HCEC 1CT (cell line): ENCODE measurements at regions not wholly inside any gene's neighbourhood (a gene's known extent, or its start where the extent isn't known, plus 50 kb on each side); places are given as distances from the start of the nearest gene placed in this dataset.

ENCODE experiments used
- DNase-seq: peaks from one replicate; pipeline ENCODE4 v3.0.0-alpha.2; 2017

- DNase-seq, result no peak
Observed at GRCh38 chr9:108212184-108212583, 643.6 kb downstream of the ACTL7B start.

- no peak for DNase-seq
Observed at GRCh38 chr9:108211411-108211955, 644.3 kb downstream of the ACTL7B start.

- DNase-seq, result no peak
Observed at GRCh38 chr9:108209132-108209685, 646.6 kb downstream of the ACTL7B start.

DNA sequence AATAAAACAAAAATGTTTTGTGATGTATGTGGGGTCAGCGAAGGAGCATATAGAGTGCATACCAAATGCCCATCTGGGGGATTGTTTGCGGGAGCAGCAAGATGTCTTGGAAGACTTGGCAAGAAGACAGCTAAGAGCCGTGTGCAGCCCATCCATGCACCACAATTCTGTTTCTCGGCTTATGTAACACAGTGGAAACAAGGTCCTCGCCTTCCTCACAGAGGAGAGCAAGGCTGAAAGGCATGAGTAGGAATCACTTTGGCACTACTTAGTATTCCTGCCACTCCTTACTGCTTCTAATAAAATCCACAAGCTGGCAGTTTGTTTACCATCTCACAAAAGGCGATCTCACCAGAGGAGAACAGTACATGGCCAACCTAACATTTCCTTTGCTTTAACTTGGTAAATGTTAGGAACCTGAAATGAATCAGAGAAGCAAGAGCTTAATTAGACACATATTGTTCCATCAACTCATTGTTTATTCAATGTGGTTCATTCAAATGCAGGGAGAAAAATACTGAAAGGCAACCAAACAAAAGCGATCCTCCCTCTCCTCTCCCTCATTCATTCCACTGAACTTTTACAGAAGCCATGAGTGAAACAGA, 648.1 kb downstream of the ACTL7B start:
- no peak for DNase-seq

DNA sequence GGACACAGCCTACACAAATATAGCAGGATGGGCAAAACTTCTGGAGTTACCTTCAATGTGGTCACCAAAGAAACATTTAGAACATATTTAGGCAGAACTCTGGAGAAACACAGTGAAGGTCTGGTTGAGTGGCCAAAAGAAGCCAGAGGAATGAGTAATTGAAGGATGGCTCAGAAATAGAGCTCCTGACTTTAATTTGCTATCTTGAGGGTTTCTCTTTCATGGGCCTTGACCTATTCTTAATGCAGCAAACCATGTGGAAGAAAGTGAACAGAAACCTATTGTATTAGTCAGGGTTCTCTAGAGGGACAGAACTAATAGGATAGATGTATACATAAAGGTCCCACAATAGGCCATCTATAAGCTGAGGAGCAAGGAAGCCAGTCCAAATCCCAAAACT, 650.5 kb downstream of the ACTL7B start:
- no peak for DNase-seq

DNA sequence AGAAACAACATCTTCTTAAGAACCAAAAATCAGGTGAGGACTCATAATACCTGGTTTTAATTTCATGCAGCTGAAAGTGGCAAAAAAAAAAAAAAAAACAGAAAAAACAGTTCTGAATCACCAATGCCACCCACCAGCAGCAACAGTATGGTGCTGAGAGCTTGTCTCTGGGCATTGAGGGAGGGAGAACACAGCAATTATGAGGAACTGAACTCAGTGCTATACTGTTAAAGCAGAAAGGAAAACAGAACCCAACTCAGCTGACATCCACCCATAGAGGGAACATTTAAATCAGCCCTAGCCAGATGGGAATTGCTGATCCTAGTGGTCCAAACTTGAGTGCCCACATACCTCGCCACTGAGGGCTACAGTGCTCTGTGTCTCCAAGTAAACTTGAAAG, 657.9 kb downstream of the ACTL7B start:
- no peak for DNase-seq

GRCh38 chr9:108197008-108197365, 658.8 kb downstream of the ACTL7B start:
- no peak for DNase-seq

DNA sequence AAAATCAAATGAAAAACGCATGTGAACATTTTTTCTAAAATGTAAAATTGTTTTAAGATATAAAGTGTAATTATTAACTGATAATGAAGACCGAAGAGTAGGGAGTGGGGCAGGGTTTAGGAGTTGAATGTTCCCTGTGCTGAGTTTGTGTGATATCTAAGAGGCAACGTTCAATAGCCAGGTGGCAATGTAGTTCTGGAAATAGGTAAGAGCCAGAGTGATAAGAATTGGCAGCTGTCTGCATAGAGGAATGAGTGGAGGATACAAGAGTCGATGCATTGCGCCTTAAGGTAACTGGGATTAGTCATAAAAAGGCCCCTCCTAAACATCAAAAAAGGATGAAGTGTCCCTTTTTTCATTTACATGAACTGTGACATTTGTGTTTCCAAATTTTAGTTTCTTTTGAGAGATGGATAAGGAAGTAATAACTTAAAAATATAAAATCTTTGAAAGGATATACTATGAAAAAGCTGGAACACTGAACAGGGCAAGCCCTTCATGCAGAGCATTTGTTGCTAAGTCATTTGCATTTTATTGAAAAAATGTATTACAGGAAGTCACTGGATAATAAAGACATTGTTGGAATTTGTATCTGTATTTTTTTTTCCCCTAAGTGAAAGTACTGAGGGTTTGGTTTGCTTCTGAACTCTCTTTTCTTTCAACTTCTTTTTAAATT, 659.3 kb downstream of the ACTL7B start:
- no peak for DNase-seq

DNA sequence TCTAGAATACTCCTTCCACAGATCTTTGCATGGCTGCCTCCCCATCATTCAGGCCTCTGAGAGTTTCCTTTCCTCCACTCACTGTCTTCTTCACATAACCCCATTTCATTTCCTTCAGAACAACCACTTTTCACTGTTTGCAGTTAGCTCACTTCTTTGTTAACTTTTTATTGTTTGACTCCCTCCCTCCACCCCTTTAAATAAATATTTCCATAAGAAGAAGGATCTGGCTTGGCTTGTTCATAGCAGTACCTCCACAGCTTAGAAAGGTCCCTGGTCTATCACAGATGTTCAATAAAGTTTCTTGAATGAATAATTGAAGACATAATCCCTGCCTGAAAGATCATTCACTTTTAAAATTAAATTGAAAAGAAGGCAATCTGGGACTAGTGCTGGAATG, 661.6 kb downstream of the ACTL7B start:
- no peak for DNase-seq

GRCh38 chr9:108193026-108193710, 662.6 kb downstream of the ACTL7B start:
- DNase-seq, result no peak

- DNase-seq, result no peak
Observed at GRCh38 chr9:108191065-108191464, 664.7 kb downstream of the ACTL7B start.

DNA sequence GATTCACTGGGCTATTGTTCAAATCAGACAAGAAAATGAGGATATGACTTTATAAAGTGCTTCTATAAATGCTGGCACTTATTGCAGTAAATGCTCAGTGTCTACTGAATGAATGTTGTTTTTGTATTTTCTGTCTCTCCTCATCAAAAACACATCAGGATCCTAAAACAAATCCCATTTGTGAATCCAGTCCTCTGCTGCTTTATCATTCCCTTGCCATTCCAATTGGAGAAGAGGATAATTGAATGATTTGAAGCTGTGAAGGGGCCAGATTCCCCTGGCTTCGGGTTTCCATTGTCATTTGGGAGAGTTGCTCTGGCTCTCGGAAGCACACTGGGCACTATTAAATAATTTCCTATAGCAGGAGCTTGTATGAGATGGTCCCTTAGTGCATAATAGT, 666.8 kb downstream of the ACTL7B start:
- no peak for DNase-seq

DNA sequence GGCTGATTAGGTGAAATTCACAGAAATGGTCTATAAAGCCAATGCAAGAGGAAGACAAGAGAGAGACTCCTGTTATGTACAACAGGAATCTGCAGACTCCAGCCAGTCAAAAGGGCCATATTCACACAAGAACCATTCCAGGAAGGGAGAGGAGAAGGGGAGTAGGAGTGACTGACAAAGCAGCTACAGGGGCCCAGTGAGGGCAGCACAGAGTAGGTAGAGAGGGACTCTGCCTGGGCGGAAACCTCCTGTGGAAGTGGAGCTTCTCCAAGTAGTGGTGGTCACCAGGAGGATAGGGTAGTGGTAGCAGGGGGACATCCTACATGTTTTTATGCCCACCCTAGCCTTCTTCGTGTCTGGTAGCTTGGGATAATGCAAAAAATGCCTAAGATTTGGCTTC, 667.3 kb downstream of the ACTL7B start:
- no peak for DNase-seq

- peak; percentile 29 for DNase-seq
Observed at GRCh38 chr9:108186642-108187395, 669.0 kb downstream of the ACTL7B start.

GRCh38 chr9:108185613-108186012, 670.2 kb downstream of the ACTL7B start:
- no peak for DNase-seq

DNA sequence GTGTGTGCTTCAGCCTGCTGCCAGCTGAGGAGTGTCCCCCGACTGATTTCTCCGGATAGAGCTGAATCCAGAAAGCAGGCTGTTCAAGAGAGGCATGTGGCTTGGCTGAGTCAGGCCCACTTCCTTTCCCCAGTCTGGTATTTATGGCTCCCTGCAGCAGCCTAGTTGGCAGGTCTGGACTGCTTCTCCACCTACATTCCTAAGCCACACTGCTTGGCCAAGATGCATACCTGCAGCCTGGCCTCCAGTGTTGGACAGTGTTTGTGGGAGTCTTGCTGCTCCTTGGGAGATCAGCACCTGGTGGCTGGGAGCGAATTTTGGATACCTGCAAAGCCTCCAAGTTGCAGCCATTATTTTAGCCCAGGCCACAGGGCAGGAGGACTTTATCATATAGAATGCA, 670.8 kb downstream of the ACTL7B start:
- DNase-seq, result peak; percentile 52

DNA sequence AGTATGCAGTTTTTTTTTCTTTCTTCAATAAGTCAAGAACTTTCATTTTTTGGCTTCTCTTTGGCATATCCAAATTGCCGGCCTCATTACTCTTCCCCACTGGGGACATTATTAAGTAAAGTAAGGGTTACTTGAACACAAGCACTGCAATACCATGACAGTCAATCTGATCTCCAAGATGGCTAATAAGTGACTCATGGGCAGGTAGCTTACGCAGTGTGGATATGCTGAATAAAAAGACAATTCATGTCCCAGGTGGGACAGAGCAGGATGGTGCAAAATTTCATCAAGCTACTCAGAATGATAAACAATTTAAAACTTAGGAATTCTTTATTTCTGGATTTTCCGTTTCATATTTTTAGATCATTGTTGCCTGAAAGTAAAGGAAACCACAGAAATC, 671.8 kb downstream of the ACTL7B start:
- DNase-seq, result no peak

- peak; percentile 19 for DNase-seq
Observed at GRCh38 chr9:108182950-108183381, 672.8 kb downstream of the ACTL7B start.

- DNase-seq, result no peak
Observed at GRCh38 chr9:108182270-108182669, 673.5 kb downstream of the ACTL7B start.

DNA sequence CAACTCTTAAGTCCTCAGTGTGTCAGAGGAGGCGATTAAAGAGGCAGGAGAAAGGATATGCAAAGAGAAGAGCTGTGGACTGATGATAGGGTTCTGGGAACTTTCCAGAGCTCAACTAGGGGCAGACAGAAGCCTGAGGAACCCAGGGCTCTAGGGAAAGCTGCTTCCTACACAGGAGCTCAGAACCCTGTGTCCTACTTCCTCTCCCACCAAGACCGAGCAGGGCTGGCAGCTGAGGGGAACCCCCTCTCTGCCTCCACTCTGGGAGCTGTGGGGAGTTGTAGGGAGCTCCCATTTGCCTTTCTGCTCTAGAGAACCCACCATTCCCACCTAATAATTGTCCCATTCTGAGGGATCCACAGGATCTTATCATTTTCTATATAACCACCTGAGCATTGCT, 674.3 kb downstream of the ACTL7B start:
- no peak for DNase-seq

DNA sequence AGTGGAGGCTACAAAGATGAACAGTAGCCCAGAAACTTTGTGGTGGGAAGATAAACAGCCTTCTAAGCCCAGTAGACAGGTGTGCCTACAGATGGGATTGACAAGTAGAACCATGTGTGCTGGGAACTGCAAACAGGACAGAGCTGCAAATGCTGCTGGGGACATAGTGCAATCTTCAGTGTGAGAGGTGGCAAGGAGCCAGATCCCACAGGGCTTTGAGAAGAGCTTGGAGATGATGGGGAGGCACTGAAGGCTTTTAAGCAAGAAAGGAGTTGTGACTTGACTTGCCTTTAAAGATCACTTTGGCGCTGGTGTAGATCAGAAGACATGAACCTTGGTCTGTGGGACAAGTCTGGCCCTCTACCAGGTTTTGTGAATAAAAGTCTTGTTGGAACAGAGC, 675.2 kb downstream of the ACTL7B start:
- no peak for DNase-seq

DNA sequence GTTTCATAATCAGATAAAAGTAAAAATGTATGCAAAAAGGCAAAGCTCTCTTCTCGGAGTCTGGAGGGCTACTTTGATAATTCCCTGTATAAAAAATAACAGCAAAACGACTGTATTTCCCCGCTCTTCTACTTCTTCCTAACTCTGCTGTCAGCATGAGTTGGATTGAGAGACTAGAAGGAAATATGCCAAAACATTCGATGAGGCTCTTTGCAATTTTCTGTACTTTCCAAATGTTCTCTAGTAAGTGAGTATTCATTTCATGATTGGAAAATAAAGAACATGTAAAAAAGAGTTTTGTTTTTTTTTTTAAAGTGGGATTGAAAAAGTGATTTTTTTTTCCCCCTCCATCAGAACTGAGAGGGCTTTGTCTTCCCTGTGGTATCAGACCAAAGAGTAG, 677.5 kb downstream of the ACTL7B start:
- no peak for DNase-seq

DNA sequence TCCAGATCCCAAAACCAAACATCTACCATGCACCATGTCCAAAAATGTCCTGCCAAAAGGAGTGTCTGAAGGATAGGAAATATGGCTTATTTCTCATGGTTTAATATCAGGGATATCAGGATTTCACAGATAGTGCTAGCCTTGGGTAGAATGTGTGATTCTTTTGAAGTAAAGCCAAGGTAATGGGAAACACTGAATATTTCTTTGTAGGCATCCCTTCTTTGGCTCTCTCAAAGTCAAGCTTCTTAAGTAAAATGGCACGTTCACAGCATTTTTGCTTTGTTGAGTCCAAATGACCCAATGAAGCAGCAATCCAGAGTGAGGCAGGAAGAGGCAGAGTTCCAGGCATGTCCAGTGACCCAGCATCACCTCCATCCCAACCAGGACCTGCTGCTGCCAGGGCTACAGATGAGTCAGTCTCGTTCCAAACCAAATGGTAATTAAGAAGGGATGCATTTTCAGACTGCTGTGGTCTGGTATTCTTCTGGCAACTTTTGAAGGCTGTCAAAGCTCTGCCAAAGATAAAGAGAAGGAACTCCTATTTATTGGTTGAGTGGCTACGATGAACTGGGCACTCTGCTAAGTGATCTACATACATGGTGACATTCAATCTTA, 678.8 kb upstream of the KLF4 start:
- peak; percentile 4 for DNase-seq
